ENCODE measurements at regions not wholly inside any gene's neighbourhood (a gene's known extent, or its start where the extent isn't known, plus 50 kb on each side); places are given as distances from the start of the nearest gene placed in this dataset.
"Not testable (repeated sequence)": the region's sequence is repeated elsewhere in the genome, so short reads cannot be mapped to it uniquely, and the experiment has no call there.

GRCh38 chr5:119694284-119694683 lies 64.9 kb downstream of the FAM170A start:
- no peak for DNase-seq

DNA sequence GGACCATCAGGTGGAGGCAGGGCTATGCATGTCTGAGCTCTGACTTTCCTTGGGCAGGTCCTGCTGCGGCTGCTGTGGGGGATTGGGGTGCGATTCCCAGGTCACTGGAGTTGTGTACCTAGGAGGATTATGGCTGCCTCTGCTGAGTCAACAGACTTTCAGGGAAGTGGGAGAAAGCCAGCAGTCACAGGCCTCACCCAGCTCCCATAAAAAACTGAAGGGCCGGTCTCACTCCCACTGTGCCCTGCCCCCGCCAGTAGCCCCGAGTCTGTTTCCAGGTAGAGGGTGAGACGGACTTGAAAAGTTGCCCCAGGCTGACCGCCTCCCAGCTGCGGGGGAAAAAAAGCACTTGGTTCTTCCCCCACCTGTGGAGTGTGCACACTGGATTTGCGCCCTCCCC lies 76.7 kb downstream of the FAM170A start:
- no peak for DNase-seq

DNA sequence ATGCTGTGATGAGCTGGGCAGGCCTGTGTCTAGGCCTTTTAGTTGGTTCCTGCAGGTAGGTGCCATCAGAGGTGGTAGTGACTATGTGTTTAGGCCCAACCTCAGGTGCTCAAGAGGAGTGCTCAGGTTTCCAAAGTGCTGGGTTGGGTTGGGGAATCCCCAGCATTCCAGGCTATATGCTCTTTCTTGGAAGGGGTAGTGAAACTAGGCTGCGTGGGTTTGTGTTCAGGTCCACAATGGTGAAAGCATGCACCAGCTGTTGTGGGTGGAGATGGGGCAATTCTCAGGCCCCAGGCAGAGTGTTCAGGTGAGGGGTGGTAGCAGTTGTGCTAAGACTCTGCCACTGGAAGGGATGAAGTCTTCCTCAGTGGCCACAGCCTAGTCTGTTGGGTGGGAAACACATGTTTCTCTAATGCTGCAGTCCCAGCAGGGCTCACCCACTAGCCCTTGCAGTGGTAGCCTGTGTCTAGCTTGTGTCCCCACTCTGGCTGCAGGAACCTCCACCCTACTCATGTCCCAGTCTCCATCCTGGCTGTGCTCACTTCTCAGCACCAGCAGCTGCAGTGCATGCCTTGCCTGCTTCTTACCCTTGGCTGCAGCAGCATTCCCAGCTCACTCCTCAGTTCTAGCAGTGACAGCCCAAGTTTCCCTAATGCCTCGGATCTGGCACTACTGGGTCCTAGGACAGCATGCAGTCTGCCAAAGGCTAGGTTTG lies 78.9 kb downstream of the FAM170A start:
- DNase-seq: no peak

- DNase-seq: no peak
Observed at GRCh38 chr5:119721775-119722174, 92.4 kb downstream of the FAM170A start.

DNA sequence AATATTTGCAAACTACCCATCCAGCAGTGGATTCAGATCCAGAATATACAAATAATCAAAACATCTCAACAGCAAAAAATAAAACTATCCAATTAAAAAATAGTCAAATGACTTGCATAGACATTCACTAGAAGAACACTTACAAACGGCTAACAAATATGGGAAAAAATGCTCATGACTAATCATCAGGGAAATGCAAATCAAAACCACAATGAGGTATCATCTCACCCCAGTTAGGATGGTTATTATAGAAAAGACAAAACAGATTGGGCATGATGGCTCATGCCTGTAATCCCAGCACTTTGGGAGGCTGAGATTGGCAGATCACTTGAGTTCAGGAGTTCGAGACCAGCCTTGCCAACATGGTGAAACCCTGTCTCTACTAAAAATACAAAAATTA lies 95.9 kb downstream of the FAM170A start:
- not testable (repeated sequence) for DNase-seq

- DNase-seq: no peak
Observed at GRCh38 chr5:119726544-119726943, 97.2 kb downstream of the FAM170A start.

DNA sequence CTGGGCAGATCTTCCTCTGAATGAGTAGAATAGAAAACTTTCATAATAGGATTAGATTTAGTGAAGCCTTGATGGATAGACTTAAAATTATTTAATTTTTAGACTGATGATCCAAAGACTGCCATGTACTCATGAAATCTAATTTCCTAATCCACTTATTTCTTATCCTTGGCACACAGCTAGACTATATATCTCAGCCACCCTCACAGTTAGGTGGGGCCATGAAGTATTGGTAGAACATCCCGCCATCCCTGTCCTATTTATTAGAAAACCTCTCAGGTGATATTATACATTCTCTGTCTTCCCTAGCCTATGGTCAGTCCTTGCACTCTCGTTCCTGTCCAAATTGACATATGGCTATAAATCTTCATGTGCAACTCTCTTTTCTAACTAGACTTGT lies 110.9 kb downstream of the FAM170A start:
- DNase-seq: no peak

DNA sequence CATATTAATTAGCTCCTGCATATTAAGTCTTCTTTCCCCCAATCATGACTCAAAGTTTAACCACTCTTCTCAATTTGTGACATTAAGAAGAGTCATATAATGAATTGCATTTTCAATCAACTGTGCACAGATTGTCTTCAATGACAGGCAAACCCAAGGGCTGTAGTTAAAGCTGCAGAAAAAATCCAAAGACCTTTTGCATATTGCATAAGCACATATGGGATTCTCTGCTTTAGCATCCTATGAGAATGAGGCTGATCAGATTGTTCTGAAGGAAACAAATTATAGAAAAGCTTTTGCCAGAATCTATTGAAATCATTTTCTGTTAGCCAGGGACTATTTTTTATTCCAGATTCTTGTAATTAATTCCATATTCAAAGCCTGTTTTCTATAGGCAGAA lies 112.3 kb downstream of the FAM170A start:
- no peak for DNase-seq

- DNase-seq: no peak
Observed at GRCh38 chr5:119742311-119742710, 113.0 kb downstream of the FAM170A start.

- DNase-seq: peak; percentile 5
Observed at GRCh38 chr5:119743927-119744326, 114.6 kb downstream of the FAM170A start.

- no peak for DNase-seq
Observed at GRCh38 chr5:119745976-119746375, 116.6 kb downstream of the FAM170A start.

DNA sequence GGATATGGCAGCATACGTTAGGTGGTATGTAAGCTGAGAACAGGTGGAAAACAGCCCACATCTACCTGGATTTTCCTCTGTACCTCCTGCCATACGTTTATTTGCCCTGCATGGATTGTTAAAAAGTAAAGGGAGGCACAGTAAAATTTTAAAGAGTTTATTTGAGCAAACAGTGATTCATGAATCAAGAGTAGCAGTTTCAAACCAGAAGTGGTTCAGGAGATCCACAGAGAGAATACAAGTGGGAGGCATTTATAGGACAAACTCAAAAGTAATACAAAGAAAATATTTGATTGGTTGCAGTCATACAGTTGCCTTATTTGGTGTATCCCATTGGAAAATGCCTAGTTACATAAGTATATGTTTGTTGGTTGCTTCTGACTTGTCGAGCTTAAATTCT lies 117.6 kb downstream of the FAM170A start:
- no peak for DNase-seq

GRCh38 chr5:119750887-119751733 lies 121.8 kb downstream of the FAM170A start:
- DNase-seq: no peak

DNA sequence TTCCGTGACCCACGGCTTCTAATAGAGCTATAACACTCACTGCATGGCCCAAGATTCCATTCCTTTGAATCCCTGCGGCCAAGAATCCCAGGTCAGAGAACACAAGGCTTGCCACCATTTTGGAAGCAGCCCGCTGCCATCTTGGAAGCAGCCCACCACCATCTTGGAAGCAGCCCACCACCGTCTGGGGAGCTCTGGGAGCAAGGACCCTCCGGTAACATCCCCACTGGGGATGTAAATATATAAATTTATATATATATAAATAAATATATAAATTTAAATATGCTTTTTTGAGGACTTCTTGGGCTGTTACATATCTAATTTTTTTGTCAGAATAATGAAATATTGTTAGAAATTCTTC lies 122.4 kb downstream of the FAM170A start:
- DNase-seq: no peak

GRCh38 chr5:119752921-119753886 lies 123.8 kb downstream of the FAM170A start:
- no peak for DNase-seq

GRCh38 chr5:119754825-119755224 lies 125.5 kb downstream of the FAM170A start:
- DNase-seq: not testable (repeated sequence)

- DNase-seq: no peak
Observed at GRCh38 chr5:119757276-119757675, 127.9 kb downstream of the FAM170A start.

GRCh38 chr5:119769695-119770693 lies 140.6 kb downstream of the FAM170A start:
- not testable (repeated sequence) for DNase-seq

- not testable (repeated sequence) for DNase-seq
Observed at GRCh38 chr5:119780145-119780544, 150.8 kb downstream of the FAM170A start.

DNA sequence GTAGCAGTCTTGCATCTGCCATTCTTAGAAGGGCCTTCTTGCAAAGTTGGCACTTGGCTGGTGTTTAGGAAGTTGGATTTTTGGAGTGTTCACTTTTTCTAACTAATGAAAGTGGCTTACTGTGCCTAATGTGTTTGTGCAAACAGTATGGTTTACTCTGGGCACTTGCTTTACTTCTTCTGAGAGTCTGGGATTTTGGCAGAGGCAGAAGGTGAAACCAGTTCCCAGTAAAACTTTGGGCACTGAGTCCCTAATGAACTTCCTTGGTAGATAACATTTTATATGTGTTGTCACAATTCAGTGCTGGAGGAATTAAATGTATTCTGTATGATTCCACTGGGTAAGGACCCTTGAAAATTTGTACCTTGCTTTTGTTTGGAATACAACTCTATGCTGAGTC lies 155.7 kb downstream of the FAM170A start:
- no peak for DNase-seq

DNA sequence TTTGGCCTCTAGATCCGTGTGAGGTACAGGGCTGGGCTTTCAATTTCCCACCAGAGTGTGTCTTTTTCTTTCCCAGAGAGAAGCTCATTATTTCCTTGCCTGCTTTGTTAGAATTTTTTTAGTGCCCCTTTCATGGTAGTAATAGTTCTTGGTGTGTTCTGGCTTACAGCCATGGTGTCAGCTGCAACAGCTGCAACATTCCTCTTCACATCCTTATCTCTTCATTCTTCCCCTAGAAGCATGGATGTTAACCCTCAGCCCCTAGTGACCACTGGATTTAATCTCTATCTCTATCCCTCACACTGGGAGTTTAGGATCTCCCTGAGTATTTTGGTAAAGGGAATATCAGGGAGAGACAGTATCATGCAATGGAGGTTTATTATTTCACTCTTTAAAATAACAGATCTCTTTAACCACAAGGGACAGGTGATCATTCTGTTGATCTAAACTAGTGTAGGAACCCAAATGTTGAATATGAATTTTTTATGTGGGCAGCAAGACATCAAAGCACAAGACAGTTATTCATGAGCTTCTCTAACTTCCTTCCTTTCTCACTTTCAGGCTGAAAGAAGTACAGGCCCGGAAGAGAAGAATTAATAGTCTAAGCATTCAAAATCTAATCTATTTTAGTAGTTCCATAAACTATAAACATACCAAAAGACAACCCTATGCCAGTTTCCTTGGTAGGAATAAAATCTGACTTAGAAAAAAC lies 160.2 kb downstream of the FAM170A start:
- DNase-seq: no peak

Measured in CD4-positive, alpha-beta T cell treated with Interleukin-17A for 4 hours (primary cell).